Stimulated activated effector memory CD8-positive, alpha-beta T cell treated with anti-CD3 and anti-CD28 coated beads, Interleukin-12 subunit alpha, Interleukin-12 subunit beta, amount 100 ng/mL, for 72 hours (primary cell): ENCODE measurements at regions not wholly inside any gene's neighbourhood (a gene's known extent, or its start where the extent isn't known, plus 50 kb on each side); places are given as distances from the start of the nearest gene placed in this dataset.

Source experiments
- ATAC-seq: fragments of 150-1000 bp; cut with Tn5 transposase; 2 replicates; pipeline ENCODE4 v1.10.0; 2021
- DNase-seq, 2 donors: peaks; one replicate each; pipeline ENCODE4 v3.0.0; 2021 to 2022; ENCODE audit warnings: low spot score in 2 of 2
- H3K27ac Mint-ChIP-seq: one replicate; pipeline ENCODE4 v1.8.0; 2022; ENCODE audit warnings: mild to moderate bottlenecking, mixed read lengths
- H3K36me3 Mint-ChIP-seq: one replicate; pipeline ENCODE4 v1.8.0; 2022; ENCODE audit warnings: mild to moderate bottlenecking, mixed read lengths
- H3K4me1 Mint-ChIP-seq: one replicate; pipeline ENCODE4 v1.8.0; 2022; ENCODE audit warnings: mixed read lengths
- H3K4me3 Mint-ChIP-seq: one replicate; pipeline ENCODE4 v1.8.0; 2022; ENCODE audit warnings: mild to moderate bottlenecking, mixed read lengths
- H3K9me3 Mint-ChIP-seq: one replicate; pipeline ENCODE4 v1.8.0; 2022; ENCODE audit warnings: mixed read lengths

DNA sequence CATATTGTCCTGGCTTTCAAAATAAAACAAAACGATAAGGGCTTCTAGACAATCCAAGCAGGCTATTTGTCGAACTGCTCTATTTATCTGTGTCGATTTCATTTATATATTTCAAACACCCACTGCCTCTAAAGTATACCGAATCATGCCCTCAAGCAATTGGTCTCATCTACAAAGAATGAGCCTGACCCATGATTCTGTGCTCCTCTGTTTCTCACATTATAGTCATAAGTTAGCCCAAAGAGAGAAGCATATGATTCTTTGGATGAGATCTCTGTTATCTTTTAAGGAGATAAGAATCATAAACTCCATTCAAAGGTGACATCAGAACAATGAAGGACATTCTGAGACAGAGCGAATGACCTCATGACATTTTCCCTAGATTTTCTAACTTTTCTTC is 191.1 kb downstream of the MAP2K6 start:
- DNase-seq: no peak
- no peaks in the 10 kb centered on the region for H3K9me3 Mint-ChIP-seq
- H3K4me1 Mint-ChIP-seq: peaks cover 19% of the 10 kb centered on the region
- no peak overlapping the region for H3K27ac Mint-ChIP-seq
- no peak overlapping the region for H3K4me3 Mint-ChIP-seq
- H3K36me3 Mint-ChIP-seq: no peaks in the 10 kb centered on the region
- no peak for ATAC-seq

DNA sequence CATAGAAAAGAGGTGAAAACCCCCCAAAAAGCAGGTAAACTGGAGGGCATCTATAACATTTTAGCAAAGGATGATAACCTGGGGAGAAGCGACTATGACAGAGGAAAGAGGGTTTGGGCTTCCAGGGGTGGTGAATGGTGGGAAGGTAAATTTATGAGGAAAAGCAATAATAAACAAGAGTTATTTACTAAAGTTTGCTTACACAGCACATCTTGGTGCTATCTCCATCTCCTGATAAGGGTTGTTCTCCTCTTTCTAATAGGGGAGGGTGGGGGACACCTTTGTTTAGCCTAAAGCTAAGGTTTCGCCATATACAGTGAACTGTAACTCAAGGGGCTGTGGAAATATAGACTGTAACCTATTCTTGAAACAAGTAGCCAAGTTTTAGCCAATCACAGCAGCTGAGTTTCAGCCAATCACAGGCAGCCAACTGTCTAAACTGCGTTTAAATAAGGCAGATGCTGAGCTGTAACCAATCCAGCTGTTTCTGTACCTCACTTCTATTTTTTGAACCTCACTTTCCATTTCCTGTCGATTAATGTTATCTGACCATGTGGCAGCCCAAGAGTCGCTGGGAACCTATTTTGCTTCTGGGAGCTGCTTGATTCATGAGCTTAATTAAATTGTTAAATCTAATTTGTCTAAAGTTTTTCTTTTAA is 191.8 kb downstream of the MAP2K6 start:
- Mint-ChIP-seq H3K4me1 (peaks cover 19% of the 10 kb centered on the region), H3K9me3 (no peaks in the 10 kb centered on the region), H3K27ac (no peak overlapping the region), H3K36me3 (no peaks in the 10 kb centered on the region), H3K4me3 (no peak overlapping the region)
- no peak for DNase-seq
- no peak for ATAC-seq

GRCh38 chr17:69607162-69607834 is 192.8 kb downstream of the MAP2K6 start:
- Mint-ChIP-seq H3K9me3 (no peaks in the 10 kb centered on the region), H3K36me3 (no peaks in the 10 kb centered on the region), H3K4me3 (no peak overlapping the region), H3K27ac (peak overlapping the region; percentile 78), H3K4me1 (peaks cover 19% of the 10 kb centered on the region)
- ATAC-seq (peak; percentile 65), DNase-seq (peak in 1 of 2 donors; percentile 55)

DNA sequence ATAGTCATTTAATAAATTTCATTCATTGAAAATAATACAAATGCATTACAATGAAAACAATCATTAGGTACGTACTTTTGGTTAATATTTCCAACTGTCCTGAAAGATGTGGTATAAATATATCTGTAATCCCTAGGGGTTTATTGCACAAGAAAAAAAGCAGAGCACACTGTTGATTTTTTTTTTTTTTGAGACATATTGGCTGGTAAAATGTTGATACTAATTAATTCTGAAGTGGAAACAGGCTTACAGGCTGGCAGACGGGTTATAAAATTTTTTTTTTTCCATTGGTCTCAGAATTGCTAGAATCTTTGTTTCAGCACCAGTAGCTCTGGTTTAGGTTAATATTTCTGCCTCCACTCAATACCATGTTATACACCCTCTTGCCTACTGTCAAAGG is 193.6 kb downstream of the MAP2K6 start:
- peaks cover 11% of the 10 kb centered on the region for H3K4me1 Mint-ChIP-seq
- DNase-seq: no peak
- H3K36me3 Mint-ChIP-seq: no peaks in the 10 kb centered on the region
- no peak overlapping the region for H3K4me3 Mint-ChIP-seq
- no peak for ATAC-seq
- no peaks in the 10 kb centered on the region for H3K9me3 Mint-ChIP-seq
- no peak overlapping the region for H3K27ac Mint-ChIP-seq

DNA sequence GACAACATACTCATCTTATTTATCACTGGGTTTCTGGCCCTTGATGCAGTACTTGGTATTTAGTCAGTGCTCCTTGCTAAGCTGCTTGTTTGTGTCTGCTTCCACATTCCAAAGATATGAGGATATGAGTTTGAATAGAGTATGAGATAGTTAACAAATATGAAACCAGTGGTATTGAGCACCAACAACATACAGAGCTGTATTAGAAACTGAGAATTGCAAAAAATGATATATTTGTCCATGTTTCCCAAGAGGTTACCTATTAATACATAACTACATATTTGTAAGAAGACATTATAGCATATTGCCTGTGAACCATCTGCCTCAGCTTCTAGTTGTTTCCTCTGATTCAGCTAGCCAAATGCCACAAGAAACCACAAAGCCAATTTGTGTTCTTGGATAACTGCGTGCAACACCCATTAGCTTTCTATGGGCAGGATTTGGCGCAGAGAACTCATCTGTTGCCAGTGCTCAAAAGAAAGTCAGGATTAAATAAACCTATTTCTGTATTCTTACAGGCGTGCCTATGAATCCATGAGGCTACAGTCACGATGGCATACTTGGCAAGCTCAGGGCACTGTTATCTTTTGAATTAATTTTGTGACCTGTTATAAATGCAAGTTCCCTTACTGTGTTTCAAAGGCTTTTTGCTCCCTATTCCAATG is 194.4 kb downstream of the MAP2K6 start:
- H3K4me3 Mint-ChIP-seq: no peak overlapping the region
- H3K4me1 Mint-ChIP-seq: peaks cover 9% of the 10 kb centered on the region
- no peak for ATAC-seq
- DNase-seq: no peak
- no peaks in the 10 kb centered on the region for H3K9me3 Mint-ChIP-seq
- no peaks in the 10 kb centered on the region for H3K36me3 Mint-ChIP-seq
- no peak overlapping the region for H3K27ac Mint-ChIP-seq

DNA sequence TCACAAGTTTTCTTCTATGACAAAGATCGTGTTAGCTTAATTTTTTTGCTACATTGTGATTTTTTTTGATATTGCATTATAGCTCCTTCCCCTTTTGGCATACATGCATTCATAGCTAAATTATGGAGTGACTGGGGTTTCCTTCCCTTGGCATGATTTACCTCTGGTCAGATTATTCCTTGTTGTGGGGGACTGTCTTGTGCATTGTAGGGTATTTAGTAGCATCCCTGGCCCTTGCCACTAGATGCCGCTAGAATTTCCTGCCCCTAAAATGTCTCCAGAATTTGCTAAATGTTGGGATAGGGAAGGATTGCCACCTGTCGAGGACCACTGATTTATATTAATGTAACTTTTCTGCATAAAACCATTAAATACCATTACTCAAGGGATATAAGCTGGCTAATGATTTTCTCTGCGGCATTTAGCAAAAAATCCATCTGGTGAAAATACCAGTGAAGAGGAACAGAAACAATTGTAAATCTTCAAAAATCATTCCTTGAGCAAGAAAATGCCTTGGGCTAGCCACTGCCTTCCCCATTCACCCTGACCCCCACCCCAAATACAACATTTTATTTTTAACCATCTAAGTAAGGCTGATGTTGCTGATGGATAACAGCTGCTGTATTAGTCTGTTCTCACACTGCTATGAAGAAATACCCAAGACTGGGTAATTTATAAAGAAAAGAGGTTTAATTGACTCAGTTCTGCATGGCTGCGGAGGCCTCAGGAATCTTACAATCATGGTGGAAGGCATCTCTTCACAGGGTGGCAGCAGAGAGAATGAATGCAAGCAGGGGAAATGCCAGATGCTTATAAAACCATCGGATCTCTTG is 195.2 kb downstream of the MAP2K6 start:
- Mint-ChIP-seq H3K4me1 (peaks cover 9% of the 10 kb centered on the region), H3K36me3 (no peaks in the 10 kb centered on the region), H3K4me3 (no peak overlapping the region), H3K27ac (no peak overlapping the region), H3K9me3 (no peaks in the 10 kb centered on the region)
- no peak for ATAC-seq
- no peak for DNase-seq

DNA sequence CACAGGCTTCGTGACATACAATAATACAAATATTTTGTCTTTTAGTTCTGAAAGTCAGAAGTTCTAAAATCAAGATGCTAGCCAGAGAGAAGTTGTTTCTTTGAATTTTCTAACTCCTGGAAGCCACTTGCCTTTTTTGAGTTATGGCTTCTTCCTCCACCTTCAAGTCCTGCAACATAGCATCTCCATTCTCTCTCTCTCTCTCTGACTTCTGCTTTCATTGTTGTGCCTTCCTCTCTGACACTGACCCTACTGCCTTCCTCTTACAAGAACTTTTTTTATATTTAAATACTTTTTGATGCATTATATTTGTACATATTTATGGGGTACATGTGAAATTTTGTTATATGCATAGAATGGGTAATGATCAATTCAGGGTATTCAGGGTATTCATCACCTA is 205.9 kb downstream of the MAP2K6 start:
- DNase-seq: no peak

DNA sequence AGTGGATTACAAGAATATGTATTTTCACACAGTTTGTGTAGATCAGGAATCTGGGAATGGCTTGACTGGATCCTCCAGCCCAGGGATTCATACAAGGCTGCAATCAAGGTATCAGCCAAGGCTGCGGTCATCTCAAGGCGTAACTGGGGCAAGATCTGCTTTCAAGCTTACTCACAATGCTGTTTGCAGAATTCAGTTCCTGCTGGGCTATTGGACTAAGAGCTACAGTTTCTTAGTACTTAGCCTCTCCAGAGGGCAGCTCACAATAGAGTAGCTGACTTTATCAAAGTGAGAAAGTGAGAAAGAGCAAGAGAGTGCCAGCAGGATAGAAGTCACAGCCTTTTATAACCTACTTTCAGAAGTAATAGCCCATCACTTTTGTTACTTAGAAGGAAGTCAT is 211.0 kb downstream of the MAP2K6 start:
- peaks cover 3% of the 10 kb centered on the region for H3K9me3 Mint-ChIP-seq
- H3K36me3 Mint-ChIP-seq: no peaks in the 10 kb centered on the region
- DNase-seq (no peak), ATAC-seq (peak; percentile 46)
- H3K4me1 Mint-ChIP-seq: no peaks in the 10 kb centered on the region
- H3K4me3 Mint-ChIP-seq: no peak overlapping the region
- no peak overlapping the region for H3K27ac Mint-ChIP-seq

More for the DNA sequence above, 205.9 kb downstream of the MAP2K6 start:
- Mint-ChIP-seq H3K4me1 (no peaks in the 10 kb centered on the region), H3K9me3 (peaks cover 3% of the 10 kb centered on the region), H3K27ac (no peak overlapping the region), H3K36me3 (no peaks in the 10 kb centered on the region), H3K4me3 (no peak overlapping the region)
- no peak for ATAC-seq

DNA sequence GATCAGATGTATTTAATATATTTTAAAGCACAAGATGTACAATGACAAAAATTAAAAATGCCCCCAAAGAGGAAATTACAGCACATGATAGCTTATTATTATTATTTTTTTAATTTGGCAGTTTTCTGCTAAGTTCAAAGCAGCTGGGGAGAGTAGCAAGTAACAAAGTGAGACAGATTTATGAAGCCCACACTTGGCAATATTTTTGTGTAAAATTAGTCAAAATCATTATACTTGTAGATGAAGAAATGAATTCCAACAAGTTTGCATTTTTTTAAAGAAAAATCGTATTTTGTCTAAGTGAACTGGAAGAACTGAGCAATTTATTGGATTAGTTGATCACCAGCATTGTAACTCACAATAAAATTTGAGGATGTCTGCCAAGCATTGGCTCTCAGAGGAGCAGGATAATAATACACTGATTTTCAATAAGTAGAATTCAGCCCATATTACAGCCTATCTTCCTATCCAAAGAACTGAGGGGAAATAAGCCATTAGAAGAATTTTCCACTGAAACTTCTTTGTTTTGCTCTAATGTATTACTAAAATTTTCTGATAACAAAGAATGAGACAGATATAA is 215.6 kb downstream of the MAP2K6 start:
- H3K4me1 Mint-ChIP-seq: no peaks in the 10 kb centered on the region
- H3K27ac Mint-ChIP-seq: no peak overlapping the region
- no peak for DNase-seq
- H3K36me3 Mint-ChIP-seq: no peaks in the 10 kb centered on the region
- no peaks in the 10 kb centered on the region for H3K9me3 Mint-ChIP-seq
- H3K4me3 Mint-ChIP-seq: no peak overlapping the region
- ATAC-seq: no peak

GRCh38 chr17:69634844-69635243 is 220.3 kb downstream of the MAP2K6 start:
- H3K4me1 Mint-ChIP-seq: no peaks in the 10 kb centered on the region
- no peak overlapping the region for H3K27ac Mint-ChIP-seq
- H3K36me3 Mint-ChIP-seq: no peaks in the 10 kb centered on the region
- no peak overlapping the region for H3K4me3 Mint-ChIP-seq
- DNase-seq (no peak), ATAC-seq (no peak)
- H3K9me3 Mint-ChIP-seq: no peaks in the 10 kb centered on the region

DNA sequence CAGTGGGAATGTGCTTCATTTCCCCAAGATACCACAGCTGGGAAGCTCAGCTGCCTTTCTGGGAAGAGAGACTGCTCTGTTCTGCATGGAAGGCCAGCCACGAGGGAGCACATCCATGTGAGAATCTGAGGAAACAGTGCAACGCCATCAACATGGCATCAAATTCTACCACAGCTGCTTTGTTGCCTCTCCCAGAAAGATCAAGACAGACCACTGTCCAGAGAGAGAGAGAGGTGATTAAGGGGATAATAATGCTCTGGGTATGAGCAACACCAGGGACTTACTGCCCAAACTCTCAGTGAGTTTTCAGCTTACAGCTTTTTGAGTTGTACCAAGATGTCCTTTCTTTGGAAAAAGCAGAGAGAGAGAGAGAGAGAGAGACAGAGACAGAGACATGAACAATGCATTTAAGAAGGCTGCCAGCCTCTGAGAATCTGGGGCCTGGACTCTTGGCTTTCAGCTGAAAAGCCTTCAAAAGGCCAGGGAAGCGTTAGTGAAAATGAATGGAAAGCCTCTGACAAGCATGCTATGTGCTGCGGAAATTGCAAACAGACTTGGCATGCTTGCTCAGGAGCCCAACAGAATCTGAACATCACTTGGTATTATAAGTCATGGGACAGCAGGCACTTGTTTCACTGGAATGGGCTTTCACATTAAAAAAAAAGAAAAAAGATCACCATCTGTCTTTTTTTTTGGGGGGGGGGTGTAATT is 223.1 kb downstream of the MAP2K6 start:
- no peak overlapping the region for H3K4me3 Mint-ChIP-seq
- H3K27ac Mint-ChIP-seq: no peak overlapping the region
- no peaks in the 10 kb centered on the region for H3K4me1 Mint-ChIP-seq
- ATAC-seq (no peak), DNase-seq (no peak)
- H3K9me3 Mint-ChIP-seq: no peaks in the 10 kb centered on the region
- H3K36me3 Mint-ChIP-seq: no peaks in the 10 kb centered on the region

DNA sequence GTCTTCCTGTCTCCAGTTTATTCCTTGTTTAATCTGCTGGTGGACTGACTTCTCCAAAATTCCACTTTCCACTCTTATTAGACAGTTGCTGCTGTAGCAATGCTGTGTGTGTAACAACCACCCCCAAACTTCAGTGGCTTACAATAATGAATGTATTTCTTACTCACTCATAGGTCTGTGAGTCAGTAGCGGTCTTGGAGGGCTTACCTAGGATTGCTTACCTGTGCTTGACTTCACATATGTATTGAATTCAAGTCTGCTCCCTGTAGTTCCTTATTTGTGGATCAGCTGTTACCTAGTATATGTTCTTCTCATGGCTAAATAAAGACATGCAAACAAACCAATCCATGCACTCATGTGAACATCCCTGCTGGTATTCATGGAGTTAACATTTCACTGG is 224.6 kb downstream of the MAP2K6 start:
- Mint-ChIP-seq H3K4me3 (no peak overlapping the region), H3K9me3 (no peaks in the 10 kb centered on the region), H3K27ac (no peak overlapping the region), H3K36me3 (no peaks in the 10 kb centered on the region), H3K4me1 (no peaks in the 10 kb centered on the region)
- ATAC-seq (no peak), DNase-seq (no peak)

- Mint-ChIP-seq H3K4me1 (no peaks in the 10 kb centered on the region), H3K36me3 (no peaks in the 10 kb centered on the region), H3K27ac (no peak overlapping the region), H3K4me3 (no peak overlapping the region), H3K9me3 (no peaks in the 10 kb centered on the region)
- DNase-seq (no peak), ATAC-seq (no peak)
These were observed 225.6 kb downstream of the MAP2K6 start for GRCh38 chr17:69640073-69640472.

DNA sequence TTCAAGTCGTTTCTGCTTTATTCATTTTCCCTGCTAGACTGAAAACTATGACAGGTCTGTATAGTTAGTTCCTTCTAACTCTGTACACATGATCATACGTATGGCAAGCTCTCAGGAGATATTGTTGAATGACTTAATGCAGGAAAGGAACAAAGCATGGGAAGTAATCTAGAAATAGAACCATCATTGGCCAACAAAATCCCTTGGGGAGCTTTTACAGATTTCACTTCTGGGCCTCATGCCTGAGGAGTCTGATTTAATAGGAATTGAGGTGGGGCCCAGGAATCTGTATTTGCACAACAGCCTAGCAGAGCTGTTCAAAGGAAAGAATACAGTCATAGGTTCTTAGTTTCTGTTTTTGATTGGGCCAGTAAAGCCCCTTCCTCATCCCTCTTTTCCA is 229.2 kb downstream of the MAP2K6 start:
- DNase-seq: no peak
- H3K27ac Mint-ChIP-seq: no peak overlapping the region
- ATAC-seq: no peak
- no peaks in the 10 kb centered on the region for H3K36me3 Mint-ChIP-seq
- no peak overlapping the region for H3K4me3 Mint-ChIP-seq
- no peaks in the 10 kb centered on the region for H3K4me1 Mint-ChIP-seq
- peaks cover 3% of the 10 kb centered on the region for H3K9me3 Mint-ChIP-seq

DNA sequence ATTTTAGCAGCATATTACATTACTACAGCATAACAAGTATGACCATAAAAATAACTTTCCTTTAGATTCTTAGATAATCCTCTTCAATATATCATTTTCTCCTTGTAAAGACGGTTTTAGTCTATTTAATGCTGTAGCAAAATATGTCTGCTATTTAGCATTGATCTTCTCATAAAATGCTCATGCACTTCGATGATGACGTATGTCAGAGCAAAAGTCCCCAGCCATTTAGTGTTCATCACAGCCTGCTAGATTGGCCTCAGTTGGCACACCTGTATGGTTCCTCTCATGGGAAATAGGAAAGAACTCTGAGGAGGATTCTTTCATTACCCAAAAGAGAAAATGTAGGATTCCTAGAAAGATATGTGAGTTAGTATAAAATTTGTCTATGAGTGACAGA is 232.2 kb downstream of the MAP2K6 start:
- Mint-ChIP-seq H3K36me3 (no peaks in the 10 kb centered on the region), H3K27ac (no peak overlapping the region), H3K4me3 (no peak overlapping the region), H3K4me1 (no peaks in the 10 kb centered on the region), H3K9me3 (peaks cover 3% of the 10 kb centered on the region)
- ATAC-seq (no peak), DNase-seq (no peak)
